ENCODE measurements at regions not wholly inside any gene's neighbourhood (a gene's known extent, or its start where the extent isn't known, plus 50 kb on each side); places are given as distances from the start of the nearest gene placed in this dataset.
"Not testable (repeated sequence)": the region's sequence is repeated elsewhere in the genome, so short reads cannot be mapped to it uniquely, and the experiment has no call there.

- H3K9me3 ChIP-seq; H3K36me3 ChIP-seq; H3K27ac ChIP-seq; intact Hi-C loops (cut with DNase I); DNase-seq (ENCODE audit: low spot score); H3K27me3 ChIP-seq (replicated peaks; ENCODE audit: insufficient read depth); H3K4me1 ChIP-seq (replicated peaks); H3K4me3 ChIP-seq: not testable (repeated sequence)
- WGBS: 88% methylated on average over 3 of the region's 3 CpGs
Measured at GRCh38 chr17:43345515-43345914, 53.3 kb upstream of the ARL4D start.

- Histone ChIP-seq H3K9me3 (no peaks in the 10 kb centered on the region), H3K4me1 (replicated peaks) (no peaks in the 10 kb centered on the region), H3K4me3 (no peak overlapping the region), H3K27me3 (replicated peaks; ENCODE audit: insufficient read depth) (no peaks in the 10 kb centered on the region), H3K36me3 (no peaks in the 10 kb centered on the region), H3K27ac (no peak overlapping the region)
- TF ChIP-seq POLR2A (IDR thresholded peaks at IDR 0.05) (no peak), POLR2AphosphoS5 (IDR thresholded peaks at IDR 0.05) (no peak)
- TF ChIP-seq, protein P1, sequence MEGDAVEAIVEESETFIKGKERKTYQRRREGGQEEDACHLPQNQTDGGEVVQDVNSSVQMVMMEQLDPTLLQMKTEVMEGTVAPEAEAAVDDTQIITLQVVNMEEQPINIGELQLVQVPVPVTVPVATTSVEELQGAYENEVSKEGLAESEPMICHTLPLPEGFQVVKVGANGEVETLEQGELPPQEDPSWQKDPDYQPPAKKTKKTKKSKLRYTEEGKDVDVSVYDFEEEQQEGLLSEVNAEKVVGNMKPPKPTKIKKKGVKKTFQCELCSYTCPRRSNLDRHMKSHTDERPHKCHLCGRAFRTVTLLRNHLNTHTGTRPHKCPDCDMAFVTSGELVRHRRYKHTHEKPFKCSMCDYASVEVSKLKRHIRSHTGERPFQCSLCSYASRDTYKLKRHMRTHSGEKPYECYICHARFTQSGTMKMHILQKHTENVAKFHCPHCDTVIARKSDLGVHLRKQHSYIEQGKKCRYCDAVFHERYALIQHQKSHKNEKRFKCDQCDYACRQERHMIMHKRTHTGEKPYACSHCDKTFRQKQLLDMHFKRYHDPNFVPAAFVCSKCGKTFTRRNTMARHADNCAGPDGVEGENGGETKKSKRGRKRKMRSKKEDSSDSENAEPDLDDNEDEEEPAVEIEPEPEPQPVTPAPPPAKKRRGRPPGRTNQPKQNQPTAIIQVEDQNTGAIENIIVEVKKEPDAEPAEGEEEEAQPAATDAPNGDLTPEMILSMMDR (IDR thresholded peaks at IDR 0.05): no peak
- WGBS: 74% methylated on average over 6 of the region's 6 CpGs
- intact Hi-C loops (cut with DNase I): no loop called here
- DNase-seq (ENCODE audit: low spot score): no peak
Measured at GRCh38 chr17:43344685-43345084, 54.1 kb upstream of the ARL4D start.

DNA sequence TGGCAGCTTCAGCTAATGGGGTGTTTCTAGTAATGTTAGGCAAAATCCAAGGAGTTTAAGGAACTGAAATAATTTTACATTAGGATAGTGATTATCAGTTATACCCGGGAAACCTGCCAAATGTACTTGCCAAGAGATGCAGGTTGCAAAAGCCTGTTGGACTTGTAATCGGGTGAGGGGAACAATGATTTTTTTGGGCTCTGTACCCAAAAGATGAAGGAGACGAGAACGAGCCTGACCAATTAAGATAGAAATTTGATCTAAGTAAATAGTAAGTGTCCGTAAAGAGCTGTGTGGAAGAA lies 56.3 kb upstream of the ARL4D start:
- no peak for TF ChIP-seq POLR2A (IDR thresholded peaks at IDR 0.05)
- 24% methylated on average over 5 of the region's 5 CpGs for WGBS

DNA sequence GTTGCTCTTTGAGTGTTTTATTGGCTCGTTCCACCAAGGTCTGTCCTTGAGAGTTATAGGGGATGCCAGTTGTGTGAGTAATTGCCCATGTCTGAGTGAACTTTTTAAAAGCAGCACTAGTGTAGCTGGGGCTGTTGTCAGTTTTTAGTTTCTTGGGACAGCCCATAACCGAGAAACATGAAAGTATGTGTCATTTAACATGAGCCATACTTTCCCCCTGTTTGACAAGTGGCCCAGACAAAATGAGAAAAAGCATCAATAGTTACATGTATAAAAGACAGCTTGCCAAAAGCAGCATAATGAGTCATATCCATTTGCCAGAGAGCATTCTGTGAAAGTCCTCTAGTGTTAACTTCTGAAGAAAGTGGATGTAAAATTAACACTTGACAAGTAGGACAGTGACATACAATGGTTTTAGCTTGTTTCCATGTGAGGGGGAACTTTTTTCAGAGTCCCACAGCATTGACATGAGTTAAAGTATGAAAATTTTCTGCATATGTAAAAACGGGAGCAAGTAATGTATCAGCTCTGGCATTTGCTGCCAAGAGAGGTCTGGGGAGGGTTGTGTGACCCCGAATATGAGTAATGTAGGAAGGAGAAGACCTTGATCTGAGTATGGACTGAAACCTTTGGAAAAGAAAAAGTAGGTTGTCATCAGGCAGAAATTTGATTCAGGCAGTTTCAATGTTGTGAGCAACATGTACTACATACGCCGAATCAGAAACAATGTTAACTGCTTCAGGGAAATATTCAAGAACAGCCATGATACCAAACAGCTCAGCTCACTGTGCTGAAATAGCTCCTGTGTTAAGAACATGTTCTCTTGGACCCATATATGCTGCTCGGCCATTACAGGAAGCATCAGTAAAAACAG lies 56.8 kb upstream of the ARL4D start:
- Histone ChIP-seq H3K27ac (no peak overlapping the region), H3K27me3 (replicated peaks; ENCODE audit: insufficient read depth) (no peaks in the 10 kb centered on the region), H3K4me3 (no peak overlapping the region), H3K4me1 (replicated peaks) (peaks cover 4% of the 10 kb centered on the region), H3K9me3 (no peaks in the 10 kb centered on the region), H3K36me3 (no peaks in the 10 kb centered on the region)
- TF ChIP-seq, protein P1 (IDR thresholded peaks at IDR 0.05): no peak
- no peak for TF ChIP-seq POLR2AphosphoS5 (IDR thresholded peaks at IDR 0.05)
- no peak for TF ChIP-seq POLR2A (IDR thresholded peaks at IDR 0.05)
- 28% methylated on average over 7 of the region's 7 CpGs for WGBS
- intact Hi-C loops (cut with DNase I): no loop called here
- no peak for DNase-seq (ENCODE audit: low spot score)

More for the DNA sequence above, 56.3 kb upstream of the ARL4D start:
- intact Hi-C loops (cut with DNase I): no loop called here
- Histone ChIP-seq H3K27me3 (replicated peaks; ENCODE audit: insufficient read depth) (no peaks in the 10 kb centered on the region), H3K36me3 (no peaks in the 10 kb centered on the region), H3K4me1 (replicated peaks) (peaks cover 3% of the 10 kb centered on the region), H3K9me3 (no peaks in the 10 kb centered on the region), H3K27ac (no peak overlapping the region), H3K4me3 (no peak overlapping the region)
- no peak for DNase-seq (ENCODE audit: low spot score)

GRCh38 chr17:43338886-43339516 lies 59.8 kb upstream of the ARL4D start:
- Histone ChIP-seq H3K4me3 (no peak overlapping the region), H3K9me3 (no peaks in the 10 kb centered on the region), H3K27ac (no peak overlapping the region), H3K4me1 (replicated peaks) (peaks cover 6% of the 10 kb centered on the region), H3K27me3 (replicated peaks; ENCODE audit: insufficient read depth) (no peaks in the 10 kb centered on the region), H3K36me3 (no peaks in the 10 kb centered on the region)
- WGBS: 44% methylated on average over 11 of the region's 11 CpGs
- DNase-seq (ENCODE audit: low spot score): peak; percentile 81
- intact Hi-C loops (cut with DNase I): loop anchor here (10.0 kb wide), 1 partner anchor 504 kb away; the partner anchor contains the start of gene PSME3
- TF ChIP-seq POLR2AphosphoS5 (IDR thresholded peaks at IDR 0.05): peak; percentile 45
- no peak for TF ChIP-seq POLR2A (IDR thresholded peaks at IDR 0.05)
- TF ChIP-seq, protein P1 (IDR thresholded peaks at IDR 0.05): peak in 3 of 4 experiments; percentile 53 to 82 (median 77)
